UCSD-AML1 (cell line): ENCODE measurements at regions not wholly inside any gene's neighbourhood (a gene's known extent, or its start where the extent isn't known, plus 50 kb on each side); places are given as distances from the start of the nearest gene placed in this dataset.
"Not testable (repeated sequence)": the region's sequence is repeated elsewhere in the genome, so short reads cannot be mapped to it uniquely, and the experiment has no call there.

Source experiments
- DNase-seq: peaks from one replicate; lab custom pipeline; 2025; ENCODE audit not compliant: unreplicated experiment; lab: John Stamatoyannopoulos, UW

GRCh38 chr14:58979325-58979724, 209.1 kb upstream of the DAAM1 start:
- no peak for DNase-seq

GRCh38 chr14:58981840-58982239, 206.6 kb upstream of the DAAM1 start:
- no peak for DNase-seq

GRCh38 chr14:58985786-58986185, 202.7 kb upstream of the DAAM1 start:
- no peak for DNase-seq

GRCh38 chr14:58987591-58987990, 200.9 kb upstream of the DAAM1 start:
- no peak for DNase-seq

GRCh38 chr14:58992935-58993334, 195.5 kb upstream of the DAAM1 start:
- no peak for DNase-seq

GRCh38 chr14:58994130-58994529, 194.3 kb upstream of the DAAM1 start:
- DNase-seq, result no peak

GRCh38 chr14:59004012-59004411, 184.5 kb upstream of the DAAM1 start:
- no peak for DNase-seq

- DNase-seq, result not testable (repeated sequence)
Measured at GRCh38 chr14:59006179-59006578, 182.3 kb upstream of the DAAM1 start.

GRCh38 chr14:59009967-59010366, 178.5 kb upstream of the DAAM1 start:
- DNase-seq, result no peak

GRCh38 chr14:59013672-59014298, 174.7 kb upstream of the DAAM1 start:
- DNase-seq, result no peak

- DNase-seq, result no peak
Measured at GRCh38 chr14:59015482-59015881, 173.0 kb upstream of the DAAM1 start.

GRCh38 chr14:59017285-59017965, 171.0 kb upstream of the DAAM1 start:
- no peak for DNase-seq

GRCh38 chr14:59018460-59018859, 170.0 kb upstream of the DAAM1 start:
- DNase-seq, result no peak

- peak; percentile 18 for DNase-seq
Measured at GRCh38 chr14:59018978-59019377, 169.5 kb upstream of the DAAM1 start.

- no peak for DNase-seq
Measured at GRCh38 chr14:59020382-59020781, 168.1 kb upstream of the DAAM1 start.

GRCh38 chr14:59022144-59022543, 166.3 kb upstream of the DAAM1 start:
- no peak for DNase-seq

- DNase-seq, result no peak
Measured at GRCh38 chr14:59026081-59026480, 162.4 kb upstream of the DAAM1 start.

GRCh38 chr14:59026640-59027039, 161.8 kb upstream of the DAAM1 start:
- not testable (repeated sequence) for DNase-seq

- DNase-seq, result peak; percentile 57
Measured at GRCh38 chr14:59028476-59029202, 159.8 kb upstream of the DAAM1 start.

GRCh38 chr14:59032826-59033225, 155.6 kb upstream of the DAAM1 start:
- no peak for DNase-seq

GRCh38 chr14:59036134-59036533, 152.3 kb upstream of the DAAM1 start:
- no peak for DNase-seq

- no peak for DNase-seq
Measured at GRCh38 chr14:59037086-59037485, 151.4 kb upstream of the DAAM1 start.
